DMS 273 (cell line): ENCODE measurements at regions not wholly inside any gene's neighbourhood (a gene's known extent, or its start where the extent isn't known, plus 50 kb on each side); places are given as distances from the start of the nearest gene placed in this dataset.
"Not testable (repeated sequence)": the region's sequence is repeated elsewhere in the genome, so short reads cannot be mapped to it uniquely, and the experiment has no call there.

ENCODE experiments used
- DNase-seq: peaks from one replicate; lab custom pipeline; 2025; ENCODE audit not compliant: unreplicated experiment; lab: John Stamatoyannopoulos, UW

DNA sequence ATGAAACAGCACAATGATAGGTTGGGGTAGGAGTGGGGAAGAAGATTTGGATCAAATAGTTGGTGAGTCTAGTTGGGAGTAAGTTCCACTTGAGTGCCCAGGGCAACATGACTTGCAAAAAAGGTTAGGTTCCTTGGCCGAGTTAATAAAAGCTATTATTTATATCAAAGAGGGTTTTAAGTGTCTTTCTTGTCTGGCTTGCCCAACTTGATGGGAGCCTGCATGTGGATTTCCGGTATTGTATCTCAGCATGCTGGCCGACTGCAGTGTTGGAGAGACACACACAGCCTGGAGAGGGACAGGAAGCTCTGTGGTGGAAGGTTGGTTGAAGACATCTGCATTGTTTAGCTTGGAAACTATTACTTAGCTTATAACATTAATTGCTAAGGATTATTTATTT is 449.5 kb upstream of the TBL1XR1 start:
- no peak for DNase-seq

DNA sequence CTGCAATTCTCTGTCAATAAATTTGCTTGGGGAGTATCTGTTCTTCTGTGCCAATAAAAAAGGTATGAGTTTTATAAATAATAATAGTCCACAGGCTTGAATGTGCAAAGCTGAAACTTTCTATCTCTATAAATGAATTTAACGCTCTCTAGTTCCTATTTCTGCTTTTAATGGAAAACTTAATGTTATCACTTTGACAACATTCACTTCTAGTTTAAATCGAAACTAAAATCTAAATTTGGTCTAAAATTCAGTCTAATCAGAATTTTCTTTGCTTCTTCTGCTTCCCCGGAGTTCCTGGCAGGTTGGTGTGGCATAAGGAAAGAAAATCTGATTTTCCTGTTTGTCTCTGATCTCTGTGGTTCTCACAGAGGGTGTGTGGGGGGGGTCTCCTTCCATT is 450.1 kb upstream of the TBL1XR1 start:
- no peak for DNase-seq

GRCh38 chr3:177647876-177648275 is 450.6 kb upstream of the TBL1XR1 start:
- no peak for DNase-seq

DNA sequence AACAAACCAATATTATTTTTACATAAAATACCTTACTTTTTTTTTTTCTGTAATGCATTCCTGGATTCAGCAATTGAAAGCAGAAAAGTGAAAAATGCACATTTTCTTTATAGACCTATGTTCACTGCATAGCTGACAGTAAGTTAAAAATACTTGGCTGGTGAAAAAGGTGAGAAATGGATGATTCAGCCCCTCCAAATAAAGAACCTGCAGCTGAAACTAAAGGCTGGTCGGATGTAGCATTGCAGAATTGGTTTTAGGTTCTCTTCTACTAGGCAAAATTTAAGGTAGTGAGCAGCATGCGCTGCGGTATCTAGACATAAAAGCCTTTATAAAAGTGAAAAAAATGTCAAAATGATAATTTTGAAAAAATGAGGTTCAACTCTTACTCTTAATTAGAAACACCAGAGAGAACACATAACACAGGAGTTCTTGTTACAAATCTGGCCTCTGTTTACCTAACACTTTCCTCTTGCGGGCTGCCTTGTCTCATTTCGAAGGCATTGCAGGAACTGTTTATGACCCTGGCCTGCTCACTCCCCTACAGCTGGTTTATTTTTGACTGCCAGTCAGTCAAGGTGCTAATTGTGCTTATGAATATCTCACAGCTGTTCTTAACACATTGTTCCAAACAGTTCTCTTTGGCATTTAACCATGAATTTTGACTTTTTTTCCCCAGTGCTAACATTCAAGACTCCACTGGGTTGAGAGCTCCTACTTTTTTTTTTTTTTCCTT is 455.4 kb upstream of the TBL1XR1 start:
- DNase-seq = no peak

DNA sequence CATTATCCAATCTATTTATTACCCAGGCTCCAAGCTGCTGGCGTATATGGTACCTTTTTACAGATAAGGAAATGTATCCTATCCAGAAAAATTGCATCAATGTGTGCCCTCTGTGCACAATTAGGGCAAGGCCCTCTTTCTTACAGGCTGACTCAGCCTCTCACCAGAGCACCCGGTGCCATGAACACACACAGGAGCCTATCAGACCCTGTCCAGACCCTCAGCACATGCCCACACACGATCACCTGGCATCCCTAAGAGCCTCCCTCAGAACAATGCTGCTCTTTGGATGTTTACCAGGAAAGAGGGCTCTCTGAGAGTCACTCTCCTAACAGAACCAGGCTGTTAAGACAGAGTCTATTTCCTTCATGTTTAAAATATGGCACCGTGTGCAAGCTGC is 460.0 kb upstream of the TBL1XR1 start:
- DNase-seq = no peak

GRCh38 chr3:177658354-177658753 is 461.1 kb upstream of the TBL1XR1 start:
- no peak for DNase-seq

GRCh38 chr3:177664380-177665103 is 467.3 kb upstream of the TBL1XR1 start:
- not testable (repeated sequence) for DNase-seq

DNA sequence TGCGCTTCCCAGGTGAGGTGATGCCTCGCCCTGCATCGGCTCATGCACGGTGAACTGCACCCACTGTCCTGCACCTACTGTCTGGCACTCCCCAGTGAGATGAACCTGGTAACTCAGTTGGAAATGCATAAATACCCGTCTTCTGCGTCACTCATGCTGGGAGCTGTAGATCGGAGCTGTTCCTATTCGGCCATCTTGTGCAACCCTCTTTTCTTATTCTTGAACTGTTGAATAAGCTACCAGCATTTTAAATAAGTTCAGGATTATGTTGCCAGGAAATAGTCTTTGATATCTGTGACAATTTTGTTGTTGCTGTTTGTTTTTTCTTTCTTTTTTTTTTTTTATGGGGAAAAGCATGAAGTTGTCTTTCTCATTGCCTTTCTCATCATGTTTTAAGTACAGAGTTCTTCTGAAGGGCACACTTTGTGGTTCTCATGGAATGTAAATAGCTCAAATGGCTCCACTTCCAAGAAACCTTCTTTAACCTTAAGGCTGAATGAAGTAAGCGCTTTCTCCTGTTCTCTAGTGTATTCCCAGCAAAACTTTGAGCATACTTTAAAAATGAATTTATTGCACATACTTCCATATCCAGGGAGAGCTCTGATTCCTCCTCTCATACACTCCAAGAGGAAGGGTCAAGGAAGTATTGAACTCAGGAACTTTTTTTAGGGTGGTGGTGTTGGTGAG is 468.0 kb upstream of the TBL1XR1 start:
- DNase-seq = no peak

DNA sequence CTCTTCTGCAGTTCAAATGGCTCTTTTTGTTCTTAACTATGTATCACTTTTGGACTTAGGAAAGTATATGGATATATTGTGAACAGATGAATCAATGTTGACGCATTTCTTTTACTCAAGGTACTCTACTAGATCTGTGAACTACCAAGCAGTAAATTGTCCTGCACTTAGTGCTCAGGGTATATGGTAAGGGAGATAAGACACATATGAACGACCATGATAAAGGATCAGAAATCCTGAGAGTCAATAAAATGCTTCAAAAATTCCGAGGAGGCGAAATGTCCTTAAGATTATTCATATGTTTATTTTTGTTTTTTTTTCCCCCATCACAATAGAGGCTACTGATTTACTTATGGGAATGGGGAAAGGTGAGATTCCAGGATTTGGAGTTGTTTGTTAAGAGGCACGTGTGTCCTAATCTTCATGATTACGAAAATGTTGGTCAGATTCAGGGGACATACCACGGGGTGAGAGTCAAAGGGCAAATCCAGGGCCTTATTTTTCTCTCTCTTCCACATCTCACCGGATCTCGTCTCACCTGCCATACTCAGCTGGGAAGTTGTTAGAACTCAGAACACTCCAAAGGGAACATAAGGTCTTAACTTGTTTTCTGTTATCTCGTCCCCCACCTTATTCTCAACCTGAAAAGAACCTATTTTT is 475.1 kb upstream of the TBL1XR1 start:
- no peak for DNase-seq

DNA sequence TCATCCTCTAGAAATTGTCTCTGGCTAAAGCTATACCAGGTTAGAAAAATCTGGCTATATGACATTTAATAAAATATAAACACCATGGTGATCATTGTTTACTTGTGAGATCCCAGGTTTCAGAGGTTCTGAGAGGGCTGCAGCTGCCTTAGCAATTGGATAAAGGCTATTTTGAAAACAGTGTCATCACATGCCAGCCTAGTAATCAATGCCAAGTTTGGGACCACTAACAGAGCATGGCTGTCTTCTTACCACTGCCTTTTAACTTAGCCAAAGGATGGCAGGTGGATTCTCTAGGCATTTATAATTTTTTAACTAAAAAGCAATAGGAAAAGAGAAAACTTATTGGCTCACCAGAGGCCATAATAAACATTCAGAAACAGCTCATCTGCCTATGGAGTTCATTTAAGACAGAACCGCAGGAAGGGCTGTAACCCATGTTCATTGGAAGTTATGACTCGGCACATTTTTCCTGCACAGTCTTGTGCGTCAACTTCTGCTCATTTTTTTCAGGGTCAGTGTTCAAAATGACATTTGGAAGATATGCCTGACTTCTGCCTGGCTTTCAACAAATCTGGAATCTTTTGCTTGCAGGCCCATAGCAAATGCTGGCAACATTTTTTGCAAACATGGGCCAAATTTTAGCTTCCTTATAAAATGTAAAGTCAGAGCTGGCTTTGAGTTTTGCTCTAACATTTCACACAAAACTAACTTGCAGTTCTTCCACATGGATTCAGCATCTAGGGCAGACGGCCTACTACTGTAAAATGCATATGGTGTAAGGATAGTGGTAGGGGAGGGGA is 476.0 kb upstream of the TBL1XR1 start:
- no peak for DNase-seq

DNA sequence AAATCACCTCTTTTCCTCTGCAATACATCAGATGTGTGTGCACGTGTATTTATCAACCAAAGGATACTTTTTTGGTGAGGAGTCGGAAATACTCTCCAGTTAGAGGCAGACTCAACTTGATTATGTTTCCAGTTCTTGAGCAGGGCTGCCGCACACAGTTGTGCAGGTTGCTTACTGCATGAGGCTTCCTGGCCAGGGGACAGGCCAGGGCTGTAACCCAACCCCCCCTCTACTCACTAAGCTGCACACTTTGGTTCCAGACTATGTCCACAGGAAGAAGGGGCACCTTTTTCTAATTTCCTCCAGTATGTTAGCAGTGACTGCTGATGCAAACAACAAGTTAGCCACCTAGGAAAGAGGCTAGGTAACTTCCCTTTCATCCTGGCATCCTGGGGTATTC is 476.9 kb upstream of the TBL1XR1 start:
- DNase-seq = no peak

- no peak for DNase-seq
Measured at GRCh38 chr3:177676148-177676547, 478.9 kb upstream of the TBL1XR1 start.

GRCh38 chr3:177676947-177677587 is 479.8 kb upstream of the TBL1XR1 start:
- no peak for DNase-seq

DNA sequence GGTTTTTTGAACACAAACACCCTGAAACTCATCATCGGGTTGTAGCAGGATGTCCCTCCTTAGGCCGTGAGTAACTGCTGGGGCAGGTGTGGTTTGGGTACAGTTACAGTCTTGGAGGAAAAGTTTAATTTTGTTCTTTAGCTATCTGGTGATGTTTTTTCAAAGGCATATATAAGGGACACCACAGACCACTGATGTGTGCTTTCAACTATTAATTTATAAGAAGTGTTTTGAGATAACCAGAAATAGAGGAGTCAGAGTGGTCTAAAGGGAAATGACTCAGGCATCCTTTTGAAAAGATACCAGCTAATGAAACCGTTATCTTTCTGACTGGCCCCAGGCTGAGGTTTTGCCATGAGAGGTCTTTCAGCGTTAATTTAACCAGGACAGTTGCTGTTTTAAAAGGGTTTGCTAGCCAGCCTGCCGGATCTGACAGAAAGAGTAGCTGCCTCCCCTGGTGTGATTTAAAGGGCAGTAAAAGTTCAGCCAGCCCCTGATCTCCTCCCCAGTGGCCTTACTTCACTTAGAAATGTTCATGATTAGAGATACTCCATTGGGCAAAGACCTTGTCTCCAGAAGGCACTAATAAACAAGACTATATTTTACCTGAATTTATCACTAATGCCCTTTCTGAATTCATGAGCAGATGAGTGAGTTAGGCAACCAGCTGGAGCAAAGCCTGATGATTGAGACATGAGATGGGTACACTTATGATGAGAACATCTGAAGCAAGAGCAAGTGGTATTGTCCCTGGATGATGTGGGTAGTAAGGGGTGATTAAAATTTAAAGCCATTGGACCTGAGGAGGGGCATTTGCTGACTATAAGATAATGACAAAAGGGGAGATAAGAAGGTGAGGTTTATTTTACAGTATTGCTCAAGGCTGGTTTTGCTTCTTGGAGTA is 482.5 kb upstream of the TBL1XR1 start:
- no peak for DNase-seq

GRCh38 chr3:177680472-177680821 is 483.2 kb upstream of the TBL1XR1 start:
- DNase-seq = no peak

- no peak for DNase-seq
Measured at GRCh38 chr3:177681156-177681555, 483.9 kb upstream of the TBL1XR1 start.

DNA sequence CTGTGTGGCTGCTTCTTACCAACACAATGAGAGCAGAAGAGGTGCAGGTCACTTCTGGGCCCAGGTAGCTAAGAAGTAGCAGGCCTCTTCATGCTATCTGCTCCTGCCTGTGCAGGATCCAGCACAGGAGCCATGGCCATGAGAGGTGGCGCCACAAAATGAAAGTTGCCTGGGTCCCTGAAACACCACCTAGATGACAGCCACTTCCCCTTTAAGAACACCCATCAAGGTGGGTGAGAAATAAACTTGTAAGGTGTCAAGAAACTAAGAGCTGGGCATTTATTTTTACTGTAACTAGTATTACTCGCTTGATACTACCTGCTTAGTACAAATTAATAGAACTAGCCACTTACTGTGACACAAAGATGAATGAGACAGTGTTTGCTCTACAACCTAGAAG is 484.6 kb upstream of the TBL1XR1 start:
- no peak for DNase-seq

GRCh38 chr3:177683586-177683985 is 486.3 kb upstream of the TBL1XR1 start:
- DNase-seq = no peak

GRCh38 chr3:177686671-177687070 is 489.4 kb upstream of the TBL1XR1 start:
- no peak for DNase-seq
